GM10248 (cell line): ENCODE measurements at regions not wholly inside any gene's neighbourhood (a gene's known extent, or its start where the extent isn't known, plus 50 kb on each side); places are given as distances from the start of the nearest gene placed in this dataset.

Experiments
- CTCF ChIA-PET: fragments of 300-600 bp; sonication (Branson Sonifier 250); formaldehyde crosslinking; extraction: SDS; loops from one replicate; lab custom pipeline; 2021; ENCODE audit warnings: antibody characterized with exemption; lab: Yijun Ruan, JAX
- POLR2A ChIA-PET: fragments of 350-650 bp; sonication (Branson Sonifier 250); formaldehyde crosslinking; extraction: SDS; loops from one replicate; lab custom pipeline; 2020; ENCODE audit warnings: antibody characterized with exemption; lab: Yijun Ruan, JAX
- DNase-seq: peaks from one replicate; pipeline ENCODE4 v3.0.0; 2012; ENCODE audit errors: extremely low spot score
- CTCF ChIP-seq: IDR thresholded peaks from 2 replicates; pipeline ENCODE4 v1.5.1; 2012; ENCODE audit warnings: mild to moderate bottlenecking, low read depth; ENCODE audit errors: extremely low read depth, missing control alignments, control extremely low read depth

DNA sequence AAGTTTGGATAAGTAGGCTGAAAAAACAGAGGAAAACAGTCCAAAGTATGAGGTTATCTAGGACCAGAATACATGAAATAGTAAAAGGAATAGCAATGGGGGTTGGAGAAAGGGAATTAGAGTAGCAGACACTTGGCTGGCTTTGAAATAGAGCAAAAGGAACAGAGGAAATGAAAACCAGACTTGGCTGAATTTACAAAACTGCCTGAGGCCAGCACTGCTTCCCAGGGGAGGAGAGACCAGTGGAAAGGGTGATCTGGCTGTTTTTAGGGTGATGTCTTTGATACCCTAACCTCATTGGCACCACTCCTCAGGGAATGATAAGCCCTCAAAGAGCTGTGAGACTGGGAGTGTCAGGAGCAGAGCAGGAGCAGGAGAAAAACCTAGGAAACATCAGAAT is 413.4 kb upstream of the SLC30A5 start:
- POLR2A ChIA-PET, result no interaction called here
- CTCF ChIA-PET, result no interaction called here
- no peak for DNase-seq
- TF ChIP-seq CTCF, result no peak

DNA sequence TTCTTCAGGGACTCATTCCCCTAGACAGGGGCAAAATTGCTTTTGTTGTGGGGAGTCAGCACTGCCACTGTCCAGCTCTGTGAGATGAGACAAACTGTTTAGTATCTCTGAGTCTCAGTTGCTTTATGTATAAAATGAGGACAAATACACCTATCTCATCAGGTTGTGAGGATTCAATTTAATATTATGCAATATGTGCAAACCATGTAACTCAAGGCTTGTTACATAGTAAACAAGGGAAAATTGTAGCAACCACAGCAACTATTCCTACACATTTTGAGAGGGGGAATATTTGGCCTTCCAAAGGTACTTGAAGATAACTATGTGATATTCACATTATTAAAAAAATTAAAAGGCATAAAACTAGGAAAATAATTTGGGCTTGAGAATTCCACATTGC is 411.9 kb upstream of the SLC30A5 start:
- TF ChIP-seq CTCF, result no peak

GRCh38 chr5:68682400-68683160 is 411.2 kb upstream of the SLC30A5 start:
- no peak for DNase-seq
- CTCF ChIA-PET, result interaction anchor here (1.4 kb wide), 1 partner anchor 10 kb away, joined by 4 read pairs; no protein-coding TSS in a partner anchor
- TF ChIP-seq CTCF, result no peak
- POLR2A ChIA-PET, result no interaction called here

More for the DNA sequence above, 411.9 kb upstream of the SLC30A5 start:
- no peak for DNase-seq
- ChIA-PET POLR2A (no interaction called here), CTCF (interaction anchor here (1.4 kb wide), 1 partner anchor 10 kb away, joined by 4 read pairs; no protein-coding TSS in a partner anchor)

DNA sequence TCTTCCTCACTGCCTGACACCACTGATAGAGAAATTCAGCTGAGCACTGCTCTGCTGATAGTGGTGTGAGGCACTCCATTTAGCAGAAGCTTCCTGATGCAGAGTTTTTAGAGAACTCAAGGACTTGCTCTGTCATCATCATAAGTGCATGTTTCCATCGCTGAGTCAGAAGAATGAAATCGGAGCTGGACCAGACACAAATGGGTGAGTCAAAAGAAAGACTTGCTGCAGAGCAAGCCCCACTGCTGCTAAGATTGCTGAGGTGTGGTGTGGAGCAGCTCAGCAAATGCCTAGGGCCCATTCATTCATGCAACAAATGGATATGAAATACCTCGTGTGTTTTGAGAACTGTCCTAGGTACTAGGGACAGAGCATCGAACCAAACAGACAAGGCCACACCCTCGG is 410.2 kb upstream of the SLC30A5 start:
- TF ChIP-seq CTCF, result no peak
- no peak for DNase-seq
- ChIA-PET CTCF (interaction anchor here (1.2 kb wide), 1 partner anchor 25 kb away, joined by 3 read pairs; no protein-coding TSS in a partner anchor), POLR2A (no interaction called here)

GRCh38 chr5:68685863-68686262 is 408.0 kb upstream of the SLC30A5 start:
- ChIA-PET CTCF (interaction anchor here (1.6 kb wide), 1 partner anchor 25 kb away, joined by 3 read pairs; no protein-coding TSS in a partner anchor), POLR2A (no interaction called here)
- no peak for DNase-seq
- no peak for TF ChIP-seq CTCF

- POLR2A ChIA-PET, result no interaction called here
- TF ChIP-seq CTCF, result no peak
- CTCF ChIA-PET, result interaction anchor here (1.7 kb wide), 1 partner anchor 14 kb away, joined by 4 read pairs; no protein-coding TSS in a partner anchor
- no peak for DNase-seq
These were observed 405.3 kb upstream of the SLC30A5 start for GRCh38 chr5:68688547-68688946.
